MM.1S (cell line): ENCODE measurements at regions not wholly inside any gene's neighbourhood (a gene's known extent, or its start where the extent isn't known, plus 50 kb on each side); places are given as distances from the start of the nearest gene placed in this dataset.

Source experiments
- CTCF ChIP-seq: fragments of 300-600 bp; sonication (generic); IDR thresholded peaks from 2 replicates; pipeline ENCODE4 v1.5.1; 2016; ENCODE audit warnings: antibody characterized with exemption, low read length, mixed read lengths
- EZH2 ChIP-seq: fragments of 300-600 bp; sonication (generic); optimal IDR thresholded peaks from 2 replicates; pipeline ENCODE3; 2017; ENCODE audit warnings: low read depth, mild to moderate bottlenecking, antibody characterized with exemption, low read length, mixed read lengths
- EZH2phosphoT487 ChIP-seq: fragments of 300-600 bp; sonication (generic); IDR thresholded peaks from 2 replicates; pipeline ENCODE4 v1.6.1; 2018; ENCODE audit warnings: antibody characterized with exemption, low read length

- TF ChIP-seq CTCF = no peak
- no peak for TF ChIP-seq EZH2
- no peak for TF ChIP-seq EZH2phosphoT487
Measured at GRCh38 chr3:110381992-110382391, 689.6 kb upstream of the NECTIN3 start.
